Sigmoid colon (tissue), 6 donors: ENCODE measurements at regions not wholly inside any gene's neighbourhood (a gene's known extent, or its start where the extent isn't known, plus 50 kb on each side); places are given as distances from the start of the nearest gene placed in this dataset.
"Not testable (repeated sequence)": the region's sequence is repeated elsewhere in the genome, so short reads cannot be mapped to it uniquely, and the experiment has no call there.

Experiments
- DNase-seq: peaks from one replicate; pipeline ENCODE4 v3.0.0-alpha.2; 2019
- H3K27ac ChIP-seq, 4 donors: fragments of 200-600 bp; sonication (generic); one replicate each; pipeline ENCODE4 v1.5.1; 2016 to 2019; ENCODE audit warnings: mild to moderate bottlenecking in 1 of 4
- H3K27me3 ChIP-seq, 3 donors: fragments of 200-600 bp; sonication (generic); one replicate each; pipeline ENCODE4 v1.5.1; 2019; ENCODE audit warnings: mild to moderate bottlenecking in 1 of 3
- H3K36me3 ChIP-seq, 4 donors: fragments of 200-600 bp; sonication (generic); one replicate each; pipeline ENCODE4 v1.5.1; 2016 to 2019
- H3K4me1 ChIP-seq, 4 donors: fragments of 200-600 bp; sonication (generic); one replicate each; pipeline ENCODE4 v1.5.1; 2017 to 2019
- H3K4me3 ChIP-seq, 4 donors: fragments of 200-600 bp; sonication (generic); one replicate each; pipeline ENCODE4 v1.5.1; 2017 to 2019; ENCODE audit warnings: mild to moderate bottlenecking in 2 of 4, moderate library complexity in 1 of 4
- H3K9me3 ChIP-seq, 4 donors: fragments of 200-600 bp in 3 of 4; sonication (generic) in 3 of 4; one replicate each; pipeline versions ENCODE4 v1.5.1 to v1.6.1; 2013 to 2019
- CTCF ChIP-seq, 4 experiments: fragments of 450-650 bp in 3 of 4; fragments of 200-600 bp in 1 of 4; IDR thresholded peaks; one replicate each; pipeline ENCODE4 v1.5.1; 2016 to 2019; ENCODE audit warnings: antibody characterized with exemption in 4 of 4, mild to moderate bottlenecking in 3 of 4, moderate library complexity in 2 of 4
- EP300 ChIP-seq, 4 donors: sonication (generic); formaldehyde crosslinking; IDR thresholded peaks; one replicate each; pipeline ENCODE4 v1.6.1; 2017; ENCODE audit warnings: antibody characterized with exemption in 4 of 4
- POLR2A ChIP-seq, 2 donors: fragments of 450-650 bp; IDR thresholded peaks; one replicate each; pipeline ENCODE4 v1.6.1; 2016; ENCODE audit warnings: antibody characterized with exemption in 2 of 2, mild to moderate bottlenecking in 2 of 2, moderate library complexity in 2 of 2
- POLR2AphosphoS5 ChIP-seq, 4 donors: sonication (generic); formaldehyde crosslinking; IDR thresholded peaks; one replicate each; pipeline ENCODE4 v1.6.1; 2017; ENCODE audit warnings: antibody characterized with exemption in 4 of 4
- WGBS, 2 donors: extraction: QIAGEN DNeasy Blood & Tissue Kit; methylation state at CpG; one replicate each; pipeline ENCODE4 v1.1.7; 2013; 5-methylcytosine and 5-hydroxymethylcytosine counted together
- intact Hi-C: fragments of 100-400 bp; cut with DNase I; formaldehyde crosslinking; loops from one replicate; pipeline ENCODE4 v1.15.1; 2023
- donor health status: healthy with polysubstance abuse.
- donor health status: healthy.

- Histone ChIP-seq H3K4me3 (no peak overlapping the region), H3K9me3 (no peaks in the 10 kb centered on the region), H3K36me3 (no peaks in the 10 kb centered on the region), H3K27ac (no peak overlapping the region), H3K4me1 (no peaks in the 10 kb centered on the region), H3K27me3 (peaks cover 0 to 4% (median 0%) of the 10 kb centered on the region in 3 donors)
- 76 to 85% methylated on average over 1 of the region's 1 CpG for WGBS, 2 donors
- intact Hi-C loops, result no loop called here
- TF ChIP-seq EP300 (IDR thresholded peaks at IDR 0.05), result no peak
- TF ChIP-seq CTCF (IDR thresholded peaks at IDR 0.05), result no peak
- no peak for TF ChIP-seq POLR2AphosphoS5 (IDR thresholded peaks at IDR 0.05)
- no peak for TF ChIP-seq POLR2A (IDR thresholded peaks at IDR 0.05)
- DNase-seq, result no peak
Observed at GRCh38 chr7:55261386-55261770, 103.8 kb upstream of the LANCL2 start.

DNA sequence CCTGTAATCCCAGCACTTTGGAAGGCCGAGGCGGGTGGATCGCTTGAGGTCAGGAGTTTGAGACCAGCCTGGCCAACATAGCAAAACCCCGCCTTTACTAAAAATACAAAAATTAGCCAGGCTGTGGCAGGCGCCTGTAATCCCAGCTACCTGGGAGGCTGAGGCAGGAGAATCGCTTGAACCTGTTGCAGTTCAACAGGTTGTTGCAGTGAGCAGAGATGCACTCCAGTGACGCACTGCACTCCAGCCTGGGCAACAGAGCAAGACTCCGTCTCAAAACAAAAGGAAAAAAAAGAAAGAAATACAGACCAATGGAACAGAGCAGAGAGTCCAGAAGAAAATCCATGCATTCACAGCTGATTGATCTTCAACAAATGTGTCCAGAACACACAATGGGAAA, 99.8 kb upstream of the LANCL2 start:
- H3K36me3 ChIP-seq, H3K4me1 ChIP-seq, H3K4me3 ChIP-seq, H3K27ac ChIP-seq, intact Hi-C loops, H3K9me3 ChIP-seq, DNase-seq, H3K27me3 ChIP-seq: not testable (repeated sequence)
- WGBS, 2 donors, result 87 to 91% methylated on average over 8 of the region's 8 CpGs

- DNase-seq, result no peak
- H3K9me3 ChIP-seq, result no peaks in the 10 kb centered on the region
- H3K4me1 ChIP-seq, result no peaks in the 10 kb centered on the region
- H3K27ac ChIP-seq, result no peak overlapping the region
- H3K27me3 ChIP-seq, result no peaks in the 10 kb centered on the region
- TF ChIP-seq POLR2A (IDR thresholded peaks at IDR 0.05) (no peak), CTCF (IDR thresholded peaks at IDR 0.05) (no peak), EP300 (IDR thresholded peaks at IDR 0.05) (no peak), POLR2AphosphoS5 (IDR thresholded peaks at IDR 0.05) (no peak)
- intact Hi-C loops, result no loop called here
- H3K4me3 ChIP-seq, result no peak overlapping the region
- H3K36me3 ChIP-seq, result no peaks in the 10 kb centered on the region
- 55 to 78% methylated on average over 8 of the region's 8 CpGs for WGBS, 2 donors
Observed at GRCh38 chr7:55265836-55266642, 99.1 kb upstream of the LANCL2 start.

GRCh38 chr7:55271069-55271626, 94.0 kb upstream of the LANCL2 start:
- no peaks in the 10 kb centered on the region for H3K9me3 ChIP-seq
- no peak for DNase-seq
- H3K27ac ChIP-seq, result no peak overlapping the region
- no peaks in the 10 kb centered on the region for H3K27me3 ChIP-seq
- no peaks in the 10 kb centered on the region for H3K4me1 ChIP-seq
- H3K36me3 ChIP-seq, result no peaks in the 10 kb centered on the region
- WGBS, 2 donors, result 52 to 72% methylated on average over 8 of the region's 8 CpGs
- TF ChIP-seq EP300 (IDR thresholded peaks at IDR 0.05) (no peak), POLR2A (IDR thresholded peaks at IDR 0.05) (no peak), CTCF (IDR thresholded peaks at IDR 0.05) (no peak), POLR2AphosphoS5 (IDR thresholded peaks at IDR 0.05) (no peak)
- intact Hi-C loops, result no loop called here
- no peak overlapping the region for H3K4me3 ChIP-seq

GRCh38 chr7:55271661-55272060, 93.5 kb upstream of the LANCL2 start:
- Histone ChIP-seq H3K4me1 (no peaks in the 10 kb centered on the region), H3K27me3 (no peaks in the 10 kb centered on the region), H3K36me3 (no peaks in the 10 kb centered on the region), H3K9me3 (no peaks in the 10 kb centered on the region), H3K4me3 (no peak overlapping the region), H3K27ac (no peak overlapping the region)
- intact Hi-C loops, result no loop called here
- TF ChIP-seq CTCF (IDR thresholded peaks at IDR 0.05), result no peak
- TF ChIP-seq EP300 (IDR thresholded peaks at IDR 0.05), result no peak
- no peak for TF ChIP-seq POLR2AphosphoS5 (IDR thresholded peaks at IDR 0.05)
- no peak for TF ChIP-seq POLR2A (IDR thresholded peaks at IDR 0.05)
- DNase-seq, result no peak
- WGBS, 2 donors, result 75 to 89% methylated on average over 7 of the region's 7 CpGs
